Fibroblast of the aortic adventitia (primary cell): ENCODE measurements at regions not wholly inside any gene's neighbourhood (a gene's known extent, or its start where the extent isn't known, plus 50 kb on each side); places are given as distances from the start of the nearest gene placed in this dataset.

ENCODE experiments used
- DNase-seq: peaks from one replicate; pipeline ENCODE4 v3.0.0-alpha.2; 2010; ENCODE audit warnings: low read depth
- H3K4me3 ChIP-seq: 2 replicates; pipeline ENCODE4 v1.5.1; 2011; ENCODE audit warnings: low read depth, mild to moderate bottlenecking, control low read depth, low read length, moderate library complexity
- CTCF ChIP-seq: IDR thresholded peaks from 2 replicates; pipeline ENCODE4 v1.5.1; 2011; ENCODE audit warnings: mild to moderate bottlenecking, low read length, control low read depth, inconsistent platforms; ENCODE audit not compliant: insufficient read depth

GRCh38 chr17:34756637-34757021, 177.2 kb downstream of the TMEM132E start:
- no peak for TF ChIP-seq CTCF
- no peak for DNase-seq

GRCh38 chr17:34755981-34756636, 176.7 kb downstream of the TMEM132E start:
- no peak overlapping the region for H3K4me3 ChIP-seq
- no peak for TF ChIP-seq CTCF
- no peak for DNase-seq

More at GRCh38 chr17:34756637-34757021, 177.2 kb downstream of the TMEM132E start:
- H3K4me3 ChIP-seq: no peak overlapping the region

- H3K4me3 ChIP-seq: no peak overlapping the region
- no peak for DNase-seq
- TF ChIP-seq CTCF: no peak
Measured at GRCh38 chr17:34755371-34755770, 176.0 kb downstream of the TMEM132E start.

GRCh38 chr17:34750004-34750403, 170.6 kb downstream of the TMEM132E start:
- no peak for DNase-seq
- TF ChIP-seq CTCF: no peak
- H3K4me3 ChIP-seq: no peak overlapping the region

- no peak overlapping the region for H3K4me3 ChIP-seq
- DNase-seq: no peak
- TF ChIP-seq CTCF: no peak
Measured at GRCh38 chr17:34741967-34742366, 162.6 kb downstream of the TMEM132E start.

- no peak for DNase-seq
- TF ChIP-seq CTCF: no peak
- no peak overlapping the region for H3K4me3 ChIP-seq
Measured at GRCh38 chr17:34740565-34741520, 161.5 kb downstream of the TMEM132E start.
